ENCODE measurements at regions not wholly inside any gene's neighbourhood (a gene's known extent, or its start where the extent isn't known, plus 50 kb on each side); places are given as distances from the start of the nearest gene placed in this dataset.
"Not testable (repeated sequence)": the region's sequence is repeated elsewhere in the genome, so short reads cannot be mapped to it uniquely, and the experiment has no call there.

GRCh38 chr2:16368951-16369350 is 296.7 kb downstream of the CYRIA start:
- no peak for DNase-seq (ENCODE audit: low spot score)

- no peak for DNase-seq (ENCODE audit: low spot score)
These were observed 297.3 kb downstream of the CYRIA start for GRCh38 chr2:16368328-16368727.

DNA sequence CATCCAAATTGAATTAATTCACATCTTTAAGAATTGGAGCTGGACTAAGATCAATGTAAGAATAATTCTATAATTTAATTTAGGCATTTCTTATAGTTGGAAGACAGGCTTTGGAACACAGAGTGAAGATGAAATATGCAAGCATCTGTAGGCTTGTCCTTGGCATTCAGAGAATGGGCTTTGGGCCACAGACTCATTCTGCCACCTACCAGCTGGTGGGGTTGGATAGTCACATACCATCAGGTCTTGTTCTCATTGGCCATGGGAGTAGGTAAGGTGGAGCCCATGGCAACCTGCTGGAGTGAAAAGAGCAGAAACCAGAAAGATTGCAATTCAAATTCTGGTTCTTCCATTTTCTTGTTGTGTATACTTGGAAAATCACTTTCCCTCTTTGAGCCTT is 300.3 kb downstream of the CYRIA start:
- no peak for DNase-seq (ENCODE audit: low spot score)

GRCh38 chr2:16363581-16363980 is 302.1 kb downstream of the CYRIA start:
- no peak for DNase-seq (ENCODE audit: low spot score)

DNA sequence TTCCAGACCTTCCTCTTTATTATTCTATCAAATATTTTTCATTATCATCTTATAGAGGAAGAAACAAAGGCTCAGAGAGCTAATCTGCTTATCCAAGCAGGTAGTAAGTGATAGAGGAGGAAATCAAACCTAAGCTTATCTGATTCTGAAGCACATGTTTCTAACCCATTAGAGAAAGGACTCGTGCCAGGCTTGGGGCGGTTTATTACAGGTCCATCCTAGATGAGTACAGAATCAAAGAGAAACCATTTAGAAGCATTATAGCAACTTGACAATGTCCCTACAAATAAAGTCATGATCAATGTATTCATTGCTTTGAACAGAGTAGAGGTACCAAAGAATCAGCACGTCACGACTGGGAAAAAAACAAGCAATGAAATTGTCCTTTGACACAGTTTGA is 303.0 kb downstream of the CYRIA start:
- no peak for DNase-seq (ENCODE audit: low spot score)

GRCh38 chr2:16361261-16361995 is 304.2 kb downstream of the CYRIA start:
- DNase-seq (ENCODE audit: low spot score): no peak

GRCh38 chr2:16359961-16360360 is 305.7 kb downstream of the CYRIA start:
- no peak for DNase-seq (ENCODE audit: low spot score)

GRCh38 chr2:16357188-16357587 is 308.4 kb downstream of the CYRIA start:
- no peak for DNase-seq (ENCODE audit: low spot score)

- no peak for DNase-seq (ENCODE audit: low spot score)
These were observed 314.1 kb downstream of the CYRIA start for GRCh38 chr2:16351541-16351940.

DNA sequence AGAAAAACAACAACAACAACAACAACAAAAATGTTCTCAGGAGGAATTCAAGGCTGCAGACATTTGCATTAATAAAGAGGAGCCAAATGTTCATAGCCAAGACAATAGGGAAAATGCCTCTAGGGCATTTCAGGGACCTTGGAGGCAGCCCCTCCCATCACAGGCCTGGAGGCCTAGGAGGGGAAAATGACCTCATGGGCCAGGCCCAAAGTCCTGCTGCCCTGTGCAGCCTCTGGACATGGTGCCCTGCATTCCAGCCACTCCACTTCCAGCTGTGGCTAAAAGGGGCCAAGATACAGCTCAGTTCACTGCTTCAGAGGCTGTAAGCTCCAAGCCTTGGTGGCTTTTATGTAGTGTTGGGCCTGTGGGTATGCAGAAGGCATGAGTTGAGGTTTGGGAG is 314.5 kb downstream of the CYRIA start:
- DNase-seq (ENCODE audit: low spot score): no peak

DNA sequence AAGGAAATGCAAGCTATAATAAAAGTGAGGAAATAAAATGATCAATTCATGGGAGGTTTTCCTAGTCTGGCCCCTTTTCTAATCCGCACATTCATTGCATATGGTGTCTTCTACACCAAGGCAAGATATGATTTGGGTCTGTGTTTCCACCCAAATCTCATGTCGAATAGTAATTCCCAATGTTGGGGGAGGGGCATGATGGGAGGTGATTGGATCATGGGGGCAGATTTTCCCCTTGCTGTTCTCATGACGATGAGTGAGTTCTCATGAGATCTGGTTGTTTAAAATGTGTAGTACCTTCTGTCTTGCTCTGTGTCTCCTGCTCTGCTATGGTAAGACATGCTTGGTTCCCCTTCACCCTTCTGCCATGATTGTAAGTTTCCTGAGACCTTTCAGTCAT is 315.4 kb downstream of the CYRIA start:
- DNase-seq (ENCODE audit: low spot score): no peak

GRCh38 chr2:16349811-16350210 is 315.8 kb downstream of the CYRIA start:
- DNase-seq (ENCODE audit: low spot score): no peak

- DNase-seq (ENCODE audit: low spot score): no peak
These were observed 316.7 kb downstream of the CYRIA start for GRCh38 chr2:16348821-16349515.

DNA sequence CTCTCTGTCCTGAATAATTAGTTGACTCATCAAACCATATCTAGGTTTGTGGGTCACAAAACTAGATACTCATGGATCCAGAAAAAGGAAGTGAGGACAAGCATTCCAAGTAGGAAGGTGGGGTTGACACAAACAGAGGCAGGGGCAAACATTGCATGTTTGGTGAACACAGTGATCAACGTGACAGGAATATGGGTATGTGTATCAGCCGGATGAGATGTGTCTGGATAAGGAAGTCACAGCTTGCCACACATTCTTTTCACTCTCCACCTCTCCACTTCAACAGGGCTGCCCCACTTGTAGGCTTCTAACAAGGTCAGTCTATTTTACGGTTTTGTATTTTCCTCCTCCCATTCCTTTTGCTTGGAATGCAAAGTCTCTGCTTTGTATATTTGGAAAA is 319.0 kb downstream of the CYRIA start:
- DNase-seq (ENCODE audit: low spot score): no peak

DNA sequence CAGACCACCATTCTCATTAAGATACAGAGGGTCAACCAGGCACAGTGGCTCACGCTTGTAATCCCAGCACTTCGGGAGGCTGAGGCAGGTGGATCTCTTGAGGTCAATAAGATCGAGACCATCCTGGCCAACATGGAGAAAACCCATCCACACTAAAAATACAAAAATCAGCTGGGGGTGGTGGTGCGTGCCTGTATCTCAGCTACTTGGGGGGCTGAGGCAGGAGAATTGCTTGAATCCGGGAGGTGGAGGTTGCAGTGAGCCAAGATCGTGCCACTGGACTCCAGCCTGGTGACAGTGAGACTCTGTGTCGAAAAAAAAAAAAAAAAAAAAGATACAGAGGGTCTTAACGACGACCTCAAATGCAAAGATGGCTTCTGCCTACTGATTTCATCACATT is 320.4 kb downstream of the CYRIA start:
- not testable (repeated sequence) for DNase-seq (ENCODE audit: low spot score)

GRCh38 chr2:16339206-16339605 is 326.4 kb downstream of the CYRIA start:
- no peak for DNase-seq (ENCODE audit: low spot score)

DNA sequence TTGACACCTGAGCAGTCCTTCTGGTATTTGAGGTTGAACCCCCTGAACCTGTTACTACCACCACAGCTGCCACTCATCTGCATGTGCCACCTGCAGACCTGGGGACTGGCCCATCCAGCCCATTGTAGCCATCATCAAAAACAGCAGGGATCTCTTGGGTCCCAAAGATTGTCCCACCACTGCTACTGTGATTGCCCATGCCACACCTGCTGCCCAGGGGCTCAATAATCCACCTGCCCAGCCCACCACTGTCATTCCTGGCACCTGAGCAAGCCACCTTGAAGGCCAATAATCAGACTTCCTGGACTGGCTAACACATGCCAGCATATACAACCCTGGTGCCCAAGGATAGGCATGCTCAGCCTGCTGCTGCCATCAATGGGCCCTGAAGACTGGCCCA is 327.6 kb downstream of the CYRIA start:
- no peak for DNase-seq (ENCODE audit: low spot score)

GRCh38 chr2:16336916-16337315 is 328.7 kb downstream of the CYRIA start:
- DNase-seq (ENCODE audit: low spot score): no peak

DNA sequence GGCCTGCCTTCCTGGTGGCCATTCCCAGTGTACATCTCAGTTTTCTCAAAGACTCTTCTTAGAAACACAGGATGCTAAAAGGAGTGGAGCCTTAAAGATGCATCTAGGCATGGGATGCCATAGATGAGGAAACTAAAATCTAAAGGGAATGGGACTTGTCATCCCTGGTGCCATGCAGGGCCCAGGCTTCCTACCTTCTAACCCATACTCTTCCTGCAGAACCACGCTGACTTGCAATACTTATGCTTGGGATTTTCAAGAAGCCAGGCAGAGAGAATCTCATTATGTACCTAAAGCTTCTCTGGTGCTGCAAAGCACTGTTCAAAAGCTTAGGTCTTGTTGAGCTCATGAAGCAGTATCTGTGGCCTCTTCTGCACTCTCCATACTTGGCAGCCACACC is 329.1 kb downstream of the CYRIA start:
- DNase-seq (ENCODE audit: low spot score): no peak

DNA sequence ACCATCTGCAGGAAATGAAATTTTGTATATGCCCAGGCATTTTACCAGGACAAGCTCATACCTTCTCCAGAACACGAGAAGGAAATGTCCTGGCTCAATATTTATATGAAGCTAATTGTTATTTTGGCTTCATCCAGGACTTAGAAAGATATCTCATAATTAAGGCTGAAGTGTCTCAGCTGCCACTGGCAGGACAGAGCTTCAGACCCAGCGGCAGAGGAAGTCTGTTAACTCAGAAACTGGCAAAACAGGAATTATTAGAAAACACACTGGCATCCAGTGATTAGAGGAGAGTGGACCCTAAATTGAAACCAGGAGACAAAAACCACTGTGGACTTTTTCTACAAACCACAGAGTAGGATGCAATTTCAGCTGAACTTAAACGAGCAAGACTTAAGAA is 329.7 kb downstream of the CYRIA start:
- DNase-seq (ENCODE audit: low spot score): no peak

GRCh38 chr2:16335604-16335930 is 330.1 kb downstream of the CYRIA start:
- DNase-seq (ENCODE audit: low spot score): no peak

DNA sequence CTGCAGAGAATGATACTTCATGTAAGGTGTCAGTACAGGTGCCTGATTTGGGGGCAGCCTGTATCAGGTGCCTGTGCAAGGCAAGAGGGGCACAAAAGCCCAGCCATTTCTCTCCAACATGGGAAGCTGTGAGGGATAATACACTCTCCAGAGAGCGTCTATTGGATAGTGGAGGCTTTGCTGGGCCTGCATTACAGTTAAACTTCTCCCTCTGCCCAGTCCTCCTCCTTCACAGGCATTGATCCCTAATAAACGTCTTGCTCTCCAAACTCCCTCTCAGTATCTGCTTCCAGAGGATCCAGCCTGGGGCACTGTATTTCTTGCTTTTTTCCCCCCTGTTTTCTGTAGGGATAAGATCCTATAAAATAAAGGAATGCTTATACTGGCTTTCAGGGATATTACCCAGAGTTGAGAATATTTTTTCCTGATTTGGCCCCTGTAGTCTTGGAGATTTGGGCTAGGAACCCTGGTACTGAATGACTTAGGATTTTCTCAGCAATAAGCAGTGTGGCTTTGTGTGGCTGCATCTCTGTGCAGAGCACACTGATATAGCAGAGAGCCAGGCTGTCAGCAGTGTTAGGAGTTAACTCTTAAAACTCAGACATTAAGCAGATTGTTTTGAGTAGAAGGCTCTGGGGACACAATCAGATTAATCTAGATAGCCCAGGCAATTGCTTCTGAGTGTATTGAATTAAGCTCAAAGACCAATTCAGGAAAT is 330.6 kb downstream of the CYRIA start:
- DNase-seq (ENCODE audit: low spot score): no peak

DNA sequence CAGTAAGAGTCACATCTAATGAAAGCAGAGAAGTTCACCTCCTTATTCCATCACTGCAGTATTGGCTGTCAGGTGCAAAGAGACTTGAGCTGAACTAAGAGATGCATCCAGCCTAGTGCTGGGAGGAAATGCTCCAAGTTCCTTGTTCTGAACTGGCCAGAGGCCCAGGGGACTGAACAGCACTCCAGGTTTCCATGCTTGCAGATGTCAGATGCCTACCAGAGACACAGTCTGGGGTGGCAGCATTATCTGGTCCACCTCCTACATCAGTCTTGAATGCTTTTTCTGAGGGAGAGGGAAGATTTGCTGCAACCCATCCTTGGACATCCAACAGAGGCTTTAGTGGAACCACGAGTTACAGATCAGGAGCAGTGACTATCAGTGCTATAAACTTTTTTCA is 331.3 kb downstream of the CYRIA start:
- DNase-seq (ENCODE audit: low spot score): no peak
